HUES64 (cell line): ENCODE measurements at regions not wholly inside any gene's neighbourhood (a gene's known extent, or its start where the extent isn't known, plus 50 kb on each side); places are given as distances from the start of the nearest gene placed in this dataset.

ENCODE experiments used
- H3K27ac ChIP-seq: 2 replicates; pipeline ENCODE4 v1.7.0; 2013; ENCODE audit warnings: low read depth, low read length, inconsistent platforms
- H3K27me3 ChIP-seq: 2 replicates; pipeline ENCODE4 v1.6.1; 2013; ENCODE audit warnings: mild to moderate bottlenecking, low read length; ENCODE audit not compliant: insufficient read depth
- H3K36me3 ChIP-seq: 2 replicates; pipeline ENCODE4 v1.6.1; 2013; ENCODE audit warnings: mild to moderate bottlenecking, low read length; ENCODE audit not compliant: insufficient read depth
- H3K4me1 ChIP-seq: 2 replicates; pipeline ENCODE4 v1.6.1; 2013; ENCODE audit warnings: mild to moderate bottlenecking, low read length, moderate library complexity; ENCODE audit not compliant: insufficient read depth
- H3K4me3 ChIP-seq: 2 replicates; pipeline ENCODE4 v1.5.1; 2013; ENCODE audit warnings: mild to moderate bottlenecking, low read length, moderate library complexity
- H3K9ac ChIP-seq: 2 replicates; pipeline ENCODE4 v1.6.1; 2013; ENCODE audit warnings: mild to moderate bottlenecking, low read depth, low read length
- H3K9me3 ChIP-seq: 2 replicates; pipeline ENCODE4 v1.6.1; 2013; ENCODE audit warnings: low read depth, low read length; ENCODE audit not compliant: insufficient read depth
- WGBS: fragments of 150-250, 120-280 bp; methylation state at CpG from one replicate; pipeline ENCODE4 v1.1.7; 2013; ENCODE audit warnings: missing lambda C conversion rate; 5-methylcytosine and 5-hydroxymethylcytosine counted together

DNA sequence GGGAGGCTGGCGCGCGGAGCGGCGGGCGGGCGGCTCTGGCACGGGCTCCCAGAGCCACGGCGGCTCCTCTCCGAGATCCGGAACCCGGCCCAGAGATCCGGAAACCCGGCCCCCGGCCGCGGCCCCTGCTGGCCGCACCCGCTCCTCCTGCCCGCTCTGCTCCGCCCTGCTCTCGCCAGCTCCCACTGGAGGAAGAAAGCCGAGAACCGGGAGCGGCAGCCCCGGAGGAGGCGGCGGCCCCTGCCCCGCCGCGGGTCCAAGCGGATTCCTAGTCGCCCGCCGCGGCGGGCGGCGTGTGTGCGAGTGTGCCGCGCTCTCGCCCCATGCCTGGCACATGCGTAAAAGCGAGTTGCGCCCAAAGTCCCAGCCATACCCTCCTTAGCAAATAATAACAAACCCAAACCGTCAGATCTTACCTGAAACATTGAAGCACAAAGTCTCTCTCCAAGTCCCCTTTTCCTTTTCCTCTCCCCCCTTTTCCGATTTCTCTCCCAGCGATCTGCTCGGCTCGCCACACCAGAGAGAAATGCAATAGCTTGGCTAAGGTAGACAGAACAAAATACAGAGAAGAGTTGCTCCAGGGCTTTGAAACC lies 108.7 kb upstream of the KCTD1 start:
- H3K27ac ChIP-seq = peak overlapping the region; percentile 64
- H3K4me3 ChIP-seq = peak overlapping the region; percentile 74
- peak overlapping the region; percentile 68 for H3K9ac ChIP-seq
- H3K4me1 ChIP-seq = peaks cover 32% of the 10 kb centered on the region
- H3K9me3 ChIP-seq = no peaks in the 10 kb centered on the region
- peaks cover 40% of the 10 kb centered on the region for H3K27me3 ChIP-seq
- H3K36me3 ChIP-seq = no peaks in the 10 kb centered on the region
- WGBS = under 1% methylated on average over 52 of the region's 52 CpGs

- H3K27me3 ChIP-seq = peaks cover 40% of the 10 kb centered on the region
- peaks cover 33% of the 10 kb centered on the region for H3K4me1 ChIP-seq
- peak overlapping the region; percentile 54; the same call in 1 of the 2 replicates for H3K27ac ChIP-seq
- H3K9ac ChIP-seq = peak overlapping the region; percentile 73
- no peaks in the 10 kb centered on the region for H3K36me3 ChIP-seq
- no peaks in the 10 kb centered on the region for H3K9me3 ChIP-seq
- under 1% methylated on average over 64 of the region's 68 CpGs for WGBS
- peak overlapping the region; percentile 74 for H3K4me3 ChIP-seq
Measured at GRCh38 chr18:26656431-26656943, 108.1 kb upstream of the KCTD1 start.

DNA sequence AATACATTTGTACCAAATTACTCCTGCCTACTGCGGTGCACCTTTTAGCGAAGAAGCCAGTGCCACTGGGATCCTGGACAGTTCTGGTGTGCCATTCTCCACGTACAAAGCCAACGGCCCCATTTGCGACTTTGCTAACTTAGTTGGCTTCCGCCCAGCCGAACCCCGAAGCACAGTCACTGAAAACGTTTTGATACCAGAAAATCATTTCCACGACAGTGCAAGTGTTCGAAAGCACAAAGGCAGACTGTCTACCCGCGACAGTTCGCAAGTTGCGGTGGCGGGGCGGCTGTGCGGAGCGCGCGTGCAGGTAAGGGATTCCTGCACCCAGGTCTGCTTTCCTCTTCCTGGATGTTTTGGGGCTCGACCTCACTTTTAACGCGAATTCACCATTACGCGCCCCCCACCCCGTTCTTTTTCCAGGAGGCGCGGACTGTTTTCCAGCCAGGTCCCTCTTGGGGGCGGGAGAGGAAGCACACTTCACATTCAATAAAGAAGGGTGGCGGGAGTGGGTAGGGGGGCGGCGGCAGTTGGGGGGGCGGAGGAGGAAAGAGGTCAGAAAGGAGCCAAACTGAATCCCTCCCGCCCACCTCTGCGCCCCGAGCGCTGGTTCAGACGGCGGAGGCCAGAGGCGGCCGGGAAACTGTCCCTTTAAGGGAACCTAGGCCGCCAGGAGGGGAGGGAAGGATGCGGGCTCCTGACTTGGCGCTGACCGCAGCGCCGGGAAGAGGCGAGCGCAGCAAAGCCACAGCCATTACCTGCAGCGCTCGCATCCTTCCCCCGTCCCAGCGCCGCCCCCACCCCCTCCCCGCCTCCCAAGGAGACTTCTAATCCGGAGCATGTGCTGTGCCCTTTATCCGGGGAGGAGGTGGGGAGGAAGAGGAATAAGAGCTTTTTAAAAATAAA lies 107.4 kb upstream of the KCTD1 start:
- Histone ChIP-seq H3K9ac (peak overlapping the region; percentile 73), H3K4me1 (peaks cover 37% of the 10 kb centered on the region), H3K27ac (peak overlapping the region; percentile 54; the same call in 1 of the 2 replicates), H3K9me3 (no peaks in the 10 kb centered on the region), H3K4me3 (peak overlapping the region; percentile 74), H3K27me3 (peaks cover 40% of the 10 kb centered on the region), H3K36me3 (no peaks in the 10 kb centered on the region)
- 1% methylated on average over 45 of the region's 58 CpGs for WGBS

GRCh38 chr18:26654616-26655524 lies 106.5 kb upstream of the KCTD1 start:
- Histone ChIP-seq H3K9me3 (no peaks in the 10 kb centered on the region), H3K27ac (no peak overlapping the region), H3K4me1 (peaks cover 45% of the 10 kb centered on the region), H3K4me3 (peak overlapping the region; percentile 74), H3K36me3 (no peaks in the 10 kb centered on the region), H3K9ac (peak overlapping the region; percentile 57; the same call in 1 of the 2 replicates), H3K27me3 (peaks cover 44% of the 10 kb centered on the region)
- 28% methylated on average over 11 of the region's 12 CpGs for WGBS

DNA sequence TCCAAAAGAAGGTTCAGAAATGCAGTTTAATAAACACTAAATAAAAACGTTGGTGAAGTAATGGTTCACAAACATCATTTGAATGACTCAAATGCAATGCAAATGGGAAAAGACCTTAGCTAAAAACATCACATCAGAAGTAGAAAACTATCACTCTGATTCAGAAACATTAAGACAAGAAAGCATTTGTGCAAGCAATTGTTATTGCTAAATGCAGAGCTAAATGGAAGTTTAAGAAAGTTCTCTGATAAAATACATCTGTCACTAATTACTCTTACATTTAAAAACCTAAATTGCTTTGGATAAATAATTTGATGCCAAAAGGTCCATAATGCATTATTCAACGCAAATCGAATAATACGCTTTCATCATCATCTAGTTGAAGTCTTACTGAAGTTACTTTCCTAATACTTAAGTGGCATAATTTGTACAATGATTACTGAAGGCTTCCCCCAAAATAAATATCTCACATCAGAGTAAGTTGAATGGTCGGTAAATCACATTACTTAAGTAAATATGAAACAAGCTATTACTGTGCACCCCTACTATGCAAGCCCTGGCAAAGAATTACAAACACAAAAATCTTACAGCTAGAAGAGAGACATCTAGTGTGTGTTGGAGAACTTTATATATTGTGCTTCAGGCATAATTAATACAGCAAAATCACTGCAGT lies 105.7 kb upstream of the KCTD1 start:
- Histone ChIP-seq H3K27ac (no peak overlapping the region), H3K36me3 (no peaks in the 10 kb centered on the region), H3K27me3 (peaks cover 43% of the 10 kb centered on the region), H3K9ac (no peak overlapping the region), H3K4me1 (peaks cover 45% of the 10 kb centered on the region), H3K9me3 (no peaks in the 10 kb centered on the region), H3K4me3 (no peak overlapping the region)
- WGBS = 83% methylated on average over 4 of the region's 5 CpGs

- Histone ChIP-seq H3K9ac (no peak overlapping the region), H3K4me1 (peaks cover 31% of the 10 kb centered on the region), H3K27me3 (peaks cover 27% of the 10 kb centered on the region), H3K4me3 (no peak overlapping the region), H3K9me3 (no peaks in the 10 kb centered on the region), H3K27ac (no peak overlapping the region), H3K36me3 (no peaks in the 10 kb centered on the region)
- 84% methylated on average over 6 of the region's 6 CpGs for WGBS
Measured at GRCh38 chr18:26652501-26652900, 104.1 kb upstream of the KCTD1 start.

GRCh38 chr18:26650310-26651268 lies 102.2 kb upstream of the KCTD1 start:
- peaks cover 30% of the 10 kb centered on the region for H3K4me1 ChIP-seq
- WGBS = 41% methylated on average over 6 of the region's 6 CpGs
- H3K9me3 ChIP-seq = no peaks in the 10 kb centered on the region
- H3K27me3 ChIP-seq = peaks cover 25% of the 10 kb centered on the region
- H3K36me3 ChIP-seq = no peaks in the 10 kb centered on the region
- H3K27ac ChIP-seq = no peak overlapping the region
- H3K4me3 ChIP-seq = no peak overlapping the region
- no peak overlapping the region for H3K9ac ChIP-seq

DNA sequence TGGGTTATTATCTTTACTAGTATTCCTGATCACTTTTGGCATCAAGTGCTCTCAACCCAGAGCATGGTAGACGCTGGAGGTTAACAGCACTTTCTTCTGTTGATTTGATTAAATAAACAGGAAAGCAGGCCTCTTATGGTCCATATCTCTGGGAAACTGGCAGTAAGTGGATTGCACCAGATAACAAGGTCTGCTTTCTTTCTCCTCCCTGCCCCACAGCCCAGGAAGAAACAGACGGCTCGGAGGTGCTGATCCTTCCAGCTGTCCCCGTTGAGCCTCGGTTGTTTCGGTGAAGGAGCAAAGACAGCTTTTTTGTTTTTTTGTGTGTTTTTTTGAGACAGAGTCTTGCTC lies 100.8 kb upstream of the KCTD1 start:
- H3K27ac ChIP-seq = no peak overlapping the region
- WGBS = 92% methylated on average over 6 of the region's 6 CpGs

DNA sequence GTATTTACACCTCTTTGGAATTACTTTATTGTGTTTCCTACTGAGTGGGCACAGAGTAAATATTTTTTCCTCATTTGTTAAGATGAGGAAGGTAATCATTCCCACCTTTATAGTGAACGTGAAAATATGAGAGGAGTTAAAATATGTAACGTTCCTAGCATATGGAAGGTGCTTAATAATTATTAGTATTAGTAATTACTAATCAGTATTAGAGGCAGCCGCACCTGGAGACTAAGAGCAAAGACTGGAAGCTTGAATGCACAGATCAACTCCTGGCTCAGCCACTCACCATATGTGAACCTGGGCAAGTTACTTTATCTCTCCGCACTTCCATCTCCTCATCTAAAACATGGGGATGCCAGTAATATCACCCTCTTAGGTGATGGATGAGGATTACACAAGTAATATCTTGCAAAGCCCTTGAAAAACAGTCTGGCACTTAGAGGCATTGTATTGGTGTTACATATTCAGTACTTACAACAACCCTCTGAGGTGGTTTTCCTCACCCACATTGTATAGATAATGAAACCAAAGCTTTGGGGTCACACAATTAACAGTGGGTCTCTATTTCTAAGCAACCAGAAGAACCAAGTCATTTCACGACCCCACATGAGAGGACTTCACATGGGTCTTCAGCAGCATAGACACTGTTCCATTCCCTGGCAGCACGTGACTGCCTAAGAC lies 100.3 kb upstream of the KCTD1 start:
- Histone ChIP-seq H3K36me3 (no peaks in the 10 kb centered on the region), H3K27me3 (peaks cover 6% of the 10 kb centered on the region), H3K4me1 (peaks cover 19% of the 10 kb centered on the region), H3K9ac (no peak overlapping the region), H3K27ac (no peak overlapping the region), H3K9me3 (no peaks in the 10 kb centered on the region), H3K4me3 (no peak overlapping the region)
- 91% methylated on average over 4 of the region's 6 CpGs for WGBS

More for the DNA sequence above, 100.8 kb upstream of the KCTD1 start:
- Histone ChIP-seq H3K4me1 (peaks cover 19% of the 10 kb centered on the region), H3K36me3 (no peaks in the 10 kb centered on the region), H3K9me3 (no peaks in the 10 kb centered on the region), H3K4me3 (no peak overlapping the region), H3K9ac (no peak overlapping the region), H3K27me3 (peaks cover 11% of the 10 kb centered on the region)
